HCT116 (cell line): ENCODE measurements at regions not wholly inside any gene's neighbourhood (a gene's known extent, or its start where the extent isn't known, plus 50 kb on each side); places are given as distances from the start of the nearest gene placed in this dataset.

ENCODE experiments used
- CTCF ChIP-seq, 3 experiments: fragments of 200-600 bp in 1 of 3; sonication (generic) in 1 of 3; IDR thresholded peaks in 2 of 3; conservative IDR thresholded peaks in 1 of 3; 2 replicates each; pipeline ENCODE4 v1.5.1; 2012 to 2017; ENCODE audit warnings: low read depth in 2 of 3, low read length in 2 of 3, antibody characterized with exemption in 1 of 3, borderline replicate concordance in 1 of 3, control low read depth in 1 of 3, mild to moderate bottlenecking in 1 of 3, mixed read lengths in 1 of 3, mixed run types in 1 of 3, moderate library complexity in 1 of 3; ENCODE audit not compliant: insufficient read depth in 1 of 3
- EZH2 ChIP-seq: fragments of 200-600 bp; sonication (generic); IDR thresholded peaks from 2 replicates; pipeline ENCODE4 v1.6.1; 2017; ENCODE audit warnings: antibody characterized with exemption, mixed run types

GRCh38 chr19:31946491-31946890, 398.9 kb upstream of the ZNF507 start:
- no peak for TF ChIP-seq CTCF (IDR thresholded peaks at IDR 0.05 in 2 of 3, conservative IDR thresholded peaks at IDR 0.05 in 1 of 3; ENCODE audit: borderline replicate concordance in 1 of 3, insufficient read depth in 1 of 3, low read depth in 2 of 3, low read length in 2 of 3)
- no peak for TF ChIP-seq EZH2
